Chondrocyte (in vitro differentiated cells): ENCODE measurements at regions not wholly inside any gene's neighbourhood (a gene's known extent, or its start where the extent isn't known, plus 50 kb on each side); places are given as distances from the start of the nearest gene placed in this dataset.
"Not testable (repeated sequence)": the region's sequence is repeated elsewhere in the genome, so short reads cannot be mapped to it uniquely, and the experiment has no call there.

ENCODE experiments used
- DNase-seq: peaks from one replicate; pipeline ENCODE4 v3.0.0; 2021; ENCODE audit warnings: mixed read lengths, low spot score
- H3K27ac Mint-ChIP-seq: one replicate; pipeline ENCODE4 v1.8.0; 2021; ENCODE audit warnings: mild to moderate bottlenecking, moderate library complexity, mixed read lengths; ENCODE audit not compliant: unreplicated experiment
- H3K27me3 Mint-ChIP-seq: 2 replicates; pipeline ENCODE4 v1.8.0; 2021; ENCODE audit warnings: low read depth, mixed read lengths
- H3K36me3 Mint-ChIP-seq: 2 replicates; pipeline ENCODE4 v1.8.0; 2021; ENCODE audit warnings: low read depth, mixed read lengths
- H3K4me1 Mint-ChIP-seq: 2 replicates; pipeline ENCODE4 v1.8.0; 2021; ENCODE audit warnings: low read depth, mild to moderate bottlenecking, mixed read lengths
- H3K4me3 Mint-ChIP-seq: one replicate; pipeline ENCODE4 v1.8.0; 2021; ENCODE audit warnings: mild to moderate bottlenecking, moderate library complexity, mixed read lengths; ENCODE audit not compliant: unreplicated experiment
- H3K9me3 Mint-ChIP-seq: 2 replicates; pipeline ENCODE4 v1.8.0; 2021; ENCODE audit warnings: low read depth, mixed read lengths
- TF ChIP-seq, protein P1 (sequence below): fragments of 200-600 bp; sonication (generic); IDR thresholded peaks from 2 replicates; pipeline ENCODE4 v1.5.0; 2021; ENCODE audit warnings: antibody characterized with exemption, mild to moderate bottlenecking, moderate library complexity

DNA sequence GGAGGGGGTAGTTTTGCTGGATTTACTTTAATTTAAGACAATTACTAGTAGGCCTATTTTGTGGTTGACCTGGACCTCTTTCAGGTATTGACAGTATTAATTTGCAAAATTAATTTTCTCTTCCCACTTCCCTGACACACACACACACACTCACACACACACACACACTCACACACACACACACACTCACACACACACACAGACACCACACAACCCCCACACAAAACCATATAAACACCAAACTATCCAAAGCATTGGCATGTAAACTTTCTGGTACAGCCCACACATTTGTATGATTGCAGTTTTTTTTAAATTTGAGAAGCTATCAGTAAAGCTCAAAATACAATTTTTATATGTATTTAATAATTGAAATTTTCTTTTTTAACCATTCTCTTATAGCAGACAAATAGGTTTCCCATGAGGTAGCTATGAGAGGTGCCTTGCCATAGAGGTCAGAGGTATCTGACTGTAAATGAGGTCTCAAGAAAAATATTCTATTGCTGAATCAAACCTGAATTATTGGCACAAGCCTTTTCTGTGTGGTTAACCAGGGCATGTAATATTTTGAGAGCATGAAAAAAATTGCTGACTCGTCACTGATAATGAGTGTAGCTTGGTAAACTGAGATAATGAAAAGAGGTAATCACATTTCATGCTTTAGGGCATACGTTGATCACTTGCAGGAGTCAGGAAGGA is 306.5 kb downstream of the GATA3 start:
- H3K27me3 Mint-ChIP-seq: peaks cover 4% of the 10 kb centered on the region
- no peak overlapping the region for H3K27ac Mint-ChIP-seq
- no peak overlapping the region for H3K4me3 Mint-ChIP-seq
- H3K9me3 Mint-ChIP-seq: no peaks in the 10 kb centered on the region
- TF ChIP-seq, protein P1, sequence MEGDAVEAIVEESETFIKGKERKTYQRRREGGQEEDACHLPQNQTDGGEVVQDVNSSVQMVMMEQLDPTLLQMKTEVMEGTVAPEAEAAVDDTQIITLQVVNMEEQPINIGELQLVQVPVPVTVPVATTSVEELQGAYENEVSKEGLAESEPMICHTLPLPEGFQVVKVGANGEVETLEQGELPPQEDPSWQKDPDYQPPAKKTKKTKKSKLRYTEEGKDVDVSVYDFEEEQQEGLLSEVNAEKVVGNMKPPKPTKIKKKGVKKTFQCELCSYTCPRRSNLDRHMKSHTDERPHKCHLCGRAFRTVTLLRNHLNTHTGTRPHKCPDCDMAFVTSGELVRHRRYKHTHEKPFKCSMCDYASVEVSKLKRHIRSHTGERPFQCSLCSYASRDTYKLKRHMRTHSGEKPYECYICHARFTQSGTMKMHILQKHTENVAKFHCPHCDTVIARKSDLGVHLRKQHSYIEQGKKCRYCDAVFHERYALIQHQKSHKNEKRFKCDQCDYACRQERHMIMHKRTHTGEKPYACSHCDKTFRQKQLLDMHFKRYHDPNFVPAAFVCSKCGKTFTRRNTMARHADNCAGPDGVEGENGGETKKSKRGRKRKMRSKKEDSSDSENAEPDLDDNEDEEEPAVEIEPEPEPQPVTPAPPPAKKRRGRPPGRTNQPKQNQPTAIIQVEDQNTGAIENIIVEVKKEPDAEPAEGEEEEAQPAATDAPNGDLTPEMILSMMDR: no peak
- DNase-seq: no peak
- no peaks in the 10 kb centered on the region for H3K36me3 Mint-ChIP-seq
- H3K4me1 Mint-ChIP-seq: no peaks in the 10 kb centered on the region

DNA sequence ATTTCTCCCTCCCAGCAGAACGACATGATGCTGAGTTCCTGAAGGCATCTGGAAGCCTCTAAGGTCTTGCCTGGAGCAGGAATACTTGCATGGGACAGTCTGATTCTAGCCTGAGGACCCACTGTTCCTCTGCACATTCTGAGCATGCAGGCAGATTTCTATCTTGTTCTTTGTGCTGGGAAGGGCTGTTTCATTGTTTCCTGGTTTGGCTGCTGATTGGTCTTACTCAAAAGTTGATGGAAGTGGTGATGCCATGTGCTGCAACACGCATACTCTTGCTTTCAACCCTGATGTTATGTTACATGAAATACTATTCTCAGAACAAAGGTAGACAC is 307.0 kb downstream of the GATA3 start:
- TF ChIP-seq, protein P1: no peak
- Mint-ChIP-seq H3K4me1 (no peaks in the 10 kb centered on the region), H3K36me3 (no peaks in the 10 kb centered on the region), H3K27ac (no peak overlapping the region), H3K4me3 (no peak overlapping the region), H3K27me3 (peaks cover 4% of the 10 kb centered on the region), H3K9me3 (peaks cover 1% of the 10 kb centered on the region)
- no peak for DNase-seq

DNA sequence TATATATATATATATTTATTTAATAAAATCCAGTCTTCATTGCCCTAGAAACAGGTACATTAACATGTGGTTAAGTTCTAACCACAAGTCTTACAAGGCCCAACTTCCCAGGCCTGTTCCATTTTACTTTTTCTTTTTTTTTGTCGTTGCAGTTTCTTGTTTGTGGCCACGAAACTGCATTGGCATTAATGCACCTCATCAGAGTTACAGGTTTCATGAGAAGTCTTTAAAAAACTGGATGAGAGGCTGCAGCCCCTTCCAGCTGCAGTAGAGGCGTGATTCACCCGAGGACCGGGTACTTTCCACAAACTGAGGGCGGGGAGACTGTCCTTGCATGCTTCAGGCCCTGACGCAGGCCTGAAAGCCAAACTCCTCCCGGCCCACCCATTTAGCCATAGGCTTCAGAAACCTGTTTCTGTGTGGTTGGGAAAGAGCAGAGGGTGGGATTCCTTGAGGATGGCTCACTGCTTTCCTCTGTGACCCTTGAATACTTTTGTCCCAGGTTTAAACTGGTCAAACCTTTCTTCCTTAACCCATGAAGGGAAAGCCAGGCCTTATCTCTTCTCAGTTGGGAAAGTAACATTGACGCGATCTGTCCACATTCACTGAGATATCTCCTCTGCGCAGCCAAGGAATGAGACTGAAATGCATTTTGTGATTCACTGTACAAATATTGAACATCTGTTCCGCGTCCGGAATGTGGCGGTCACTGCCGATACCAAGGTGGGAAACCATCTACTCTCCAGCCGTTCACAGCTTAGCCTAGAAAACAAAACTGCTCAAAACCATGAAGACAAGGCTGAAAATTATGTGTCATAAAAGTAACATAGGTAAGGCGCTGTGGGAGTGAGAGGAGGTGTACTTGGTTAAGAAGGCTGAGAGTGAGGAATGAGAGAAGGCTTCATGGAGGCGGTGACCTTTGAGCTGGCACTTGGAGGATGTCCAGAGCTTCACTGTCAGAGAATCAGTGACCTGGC is 311.7 kb downstream of the GATA3 start:
- H3K4me1 Mint-ChIP-seq: no peaks in the 10 kb centered on the region
- H3K9me3 Mint-ChIP-seq: peaks cover 14% of the 10 kb centered on the region
- TF ChIP-seq, protein P1: no peak
- DNase-seq: no peak
- H3K4me3 Mint-ChIP-seq: no peak overlapping the region
- no peaks in the 10 kb centered on the region for H3K27me3 Mint-ChIP-seq
- H3K27ac Mint-ChIP-seq: no peak overlapping the region
- H3K36me3 Mint-ChIP-seq: no peaks in the 10 kb centered on the region

DNA sequence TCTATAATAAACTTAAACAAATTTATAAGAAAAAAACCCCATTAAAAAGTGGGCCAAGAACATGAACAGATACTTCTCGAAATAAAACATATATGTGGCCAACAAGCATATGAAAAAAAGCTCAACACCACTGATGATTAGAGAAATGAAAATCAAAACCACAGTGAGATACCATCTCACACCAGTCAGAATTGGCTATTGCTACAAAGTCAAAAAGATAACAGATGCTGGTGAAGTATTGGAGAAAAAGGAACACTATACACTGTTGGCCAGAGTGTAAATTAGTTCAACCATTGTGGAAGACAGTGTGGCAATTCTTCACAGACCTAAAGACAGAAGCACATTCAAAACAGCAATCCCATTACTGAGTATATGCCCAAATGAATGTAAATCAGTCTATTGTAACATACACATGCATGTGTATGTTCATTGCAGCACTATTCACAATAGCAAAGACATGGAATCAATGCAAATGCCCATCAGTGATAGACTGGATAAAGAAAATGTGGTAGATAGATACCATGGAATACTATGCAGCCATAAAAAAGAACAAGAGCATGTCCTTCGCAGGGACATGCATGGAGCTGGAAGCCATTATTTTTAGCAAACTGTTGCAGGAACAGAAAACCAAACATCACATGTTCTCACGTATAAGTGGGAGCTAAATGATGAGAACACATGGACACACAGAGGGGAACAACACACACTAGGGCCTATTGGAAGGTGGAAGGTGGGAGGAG is 313.4 kb downstream of the GATA3 start:
- not testable (repeated sequence) for H3K4me3 Mint-ChIP-seq, H3K4me1 Mint-ChIP-seq, H3K27me3 Mint-ChIP-seq, H3K27ac Mint-ChIP-seq, H3K36me3 Mint-ChIP-seq, DNase-seq
- peaks cover 19% of the 10 kb centered on the region for H3K9me3 Mint-ChIP-seq

DNA sequence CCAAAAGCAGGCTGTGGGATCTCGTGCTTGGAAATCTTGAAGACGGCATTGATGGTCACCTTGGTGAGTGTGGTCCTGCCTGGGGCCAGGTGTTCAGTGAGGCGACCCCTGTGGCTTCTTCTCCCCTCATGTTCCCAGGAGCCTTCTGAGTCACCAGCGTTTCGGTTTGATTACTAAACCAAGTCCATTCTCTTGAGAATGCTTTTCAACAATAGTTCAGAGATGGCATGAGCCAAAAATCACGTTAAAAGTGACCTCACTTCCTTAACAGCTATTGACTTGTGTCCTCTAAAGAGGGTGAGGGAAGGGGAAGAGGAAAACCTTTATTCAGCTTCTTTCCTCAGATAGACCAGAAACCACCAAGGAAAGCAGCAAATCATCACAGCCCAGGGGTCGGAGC is 315.2 kb downstream of the GATA3 start:
- Mint-ChIP-seq H3K9me3 (peaks cover 19% of the 10 kb centered on the region), H3K27ac (no peak overlapping the region), H3K4me3 (no peak overlapping the region), H3K27me3 (no peaks in the 10 kb centered on the region), H3K4me1 (no peaks in the 10 kb centered on the region), H3K36me3 (no peaks in the 10 kb centered on the region)
- DNase-seq: no peak
- TF ChIP-seq, protein P1: no peak
